ENCODE measurements at regions not wholly inside any gene's neighbourhood (a gene's known extent, or its start where the extent isn't known, plus 50 kb on each side); places are given as distances from the start of the nearest gene placed in this dataset.

GRCh38 chr3:72143322-72143721, 358.4 kb upstream of the PROK2 start:
- TF ChIP-seq CTCF (IDR thresholded peaks at IDR 0.05) = no peak
- TF ChIP-seq EP300 (IDR thresholded peaks at IDR 0.05) = no peak
- no peak for TF ChIP-seq POLR2A (IDR thresholded peaks at IDR 0.05)
